Breast epithelium (tissue), 3 donors: ENCODE measurements at regions not wholly inside any gene's neighbourhood (a gene's known extent, or its start where the extent isn't known, plus 50 kb on each side); places are given as distances from the start of the nearest gene placed in this dataset.

Experiments used
- POLR2A ChIP-seq: fragments of 450-650 bp; IDR thresholded peaks from one replicate; pipeline ENCODE4 v1.6.1; 2016; ENCODE audit warnings: antibody characterized with exemption, mild to moderate bottlenecking, moderate library complexity
- POLR2AphosphoS5 ChIP-seq, 3 donors: sonication (generic); formaldehyde crosslinking; IDR thresholded peaks; one replicate each; pipeline ENCODE4 v1.6.1; 2017; ENCODE audit warnings: antibody characterized with exemption in 3 of 3
- TF ChIP-seq, protein P1 (sequence below), 3 donors: fragments of 450-650 bp; IDR thresholded peaks; one replicate each; pipeline ENCODE4 v1.5.1; 2016 to 2017; ENCODE audit warnings: antibody characterized with exemption in 3 of 3, mild to moderate bottlenecking in 3 of 3, moderate library complexity in 3 of 3

DNA sequence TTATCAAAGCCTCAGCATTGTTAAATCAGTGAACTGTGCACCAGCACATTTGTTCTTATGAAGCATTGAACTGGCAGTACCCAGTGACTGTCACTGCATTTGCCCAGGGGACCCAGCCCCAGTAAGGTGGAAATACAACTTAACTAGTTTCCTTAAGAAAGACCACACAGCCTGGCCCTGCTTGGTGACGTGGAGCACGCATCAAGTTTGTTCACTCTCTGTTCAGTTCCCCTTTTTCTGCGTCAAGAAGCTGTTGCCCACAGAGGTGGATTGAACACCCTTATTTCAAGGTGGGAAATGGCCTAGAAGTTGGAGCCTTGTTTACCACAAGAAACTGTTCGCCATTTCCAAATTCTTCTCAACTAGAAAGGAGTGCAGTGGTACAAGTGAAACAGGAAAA, 69.9 kb upstream of the AGBL1 start:
- no peak for TF ChIP-seq POLR2AphosphoS5 (IDR thresholded peaks at IDR 0.05)
- TF ChIP-seq, protein P1, sequence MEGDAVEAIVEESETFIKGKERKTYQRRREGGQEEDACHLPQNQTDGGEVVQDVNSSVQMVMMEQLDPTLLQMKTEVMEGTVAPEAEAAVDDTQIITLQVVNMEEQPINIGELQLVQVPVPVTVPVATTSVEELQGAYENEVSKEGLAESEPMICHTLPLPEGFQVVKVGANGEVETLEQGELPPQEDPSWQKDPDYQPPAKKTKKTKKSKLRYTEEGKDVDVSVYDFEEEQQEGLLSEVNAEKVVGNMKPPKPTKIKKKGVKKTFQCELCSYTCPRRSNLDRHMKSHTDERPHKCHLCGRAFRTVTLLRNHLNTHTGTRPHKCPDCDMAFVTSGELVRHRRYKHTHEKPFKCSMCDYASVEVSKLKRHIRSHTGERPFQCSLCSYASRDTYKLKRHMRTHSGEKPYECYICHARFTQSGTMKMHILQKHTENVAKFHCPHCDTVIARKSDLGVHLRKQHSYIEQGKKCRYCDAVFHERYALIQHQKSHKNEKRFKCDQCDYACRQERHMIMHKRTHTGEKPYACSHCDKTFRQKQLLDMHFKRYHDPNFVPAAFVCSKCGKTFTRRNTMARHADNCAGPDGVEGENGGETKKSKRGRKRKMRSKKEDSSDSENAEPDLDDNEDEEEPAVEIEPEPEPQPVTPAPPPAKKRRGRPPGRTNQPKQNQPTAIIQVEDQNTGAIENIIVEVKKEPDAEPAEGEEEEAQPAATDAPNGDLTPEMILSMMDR (IDR thresholded peaks at IDR 0.05) = no peak
- no peak for TF ChIP-seq POLR2A
